ENCODE measurements at regions not wholly inside any gene's neighbourhood (a gene's known extent, or its start where the extent isn't known, plus 50 kb on each side); places are given as distances from the start of the nearest gene placed in this dataset.
"Not testable (repeated sequence)": the region's sequence is repeated elsewhere in the genome, so short reads cannot be mapped to it uniquely, and the experiment has no call there.

DNA sequence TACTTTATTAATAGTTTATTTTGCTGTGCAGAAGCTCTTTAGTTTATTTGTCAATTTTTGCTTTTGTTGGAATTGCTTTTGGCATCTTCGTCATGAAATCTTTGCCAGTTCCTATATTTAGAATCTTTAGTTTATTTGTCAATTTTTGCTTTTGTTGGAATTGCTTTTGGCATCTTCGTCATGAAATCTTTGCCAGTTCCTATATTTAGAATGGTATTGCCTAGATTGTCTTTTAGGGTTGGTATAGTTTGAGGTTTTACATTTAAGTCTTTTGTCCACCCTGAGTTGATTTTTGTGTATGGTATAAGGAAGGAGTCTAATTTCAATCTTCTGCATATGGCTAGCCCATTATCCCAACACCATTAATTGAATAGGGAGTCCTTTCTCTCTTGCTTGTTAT lies 93.9 kb upstream of the TCF21 start:
- DNase-seq (ENCODE audit: low spot score) = not testable (repeated sequence)

DNA sequence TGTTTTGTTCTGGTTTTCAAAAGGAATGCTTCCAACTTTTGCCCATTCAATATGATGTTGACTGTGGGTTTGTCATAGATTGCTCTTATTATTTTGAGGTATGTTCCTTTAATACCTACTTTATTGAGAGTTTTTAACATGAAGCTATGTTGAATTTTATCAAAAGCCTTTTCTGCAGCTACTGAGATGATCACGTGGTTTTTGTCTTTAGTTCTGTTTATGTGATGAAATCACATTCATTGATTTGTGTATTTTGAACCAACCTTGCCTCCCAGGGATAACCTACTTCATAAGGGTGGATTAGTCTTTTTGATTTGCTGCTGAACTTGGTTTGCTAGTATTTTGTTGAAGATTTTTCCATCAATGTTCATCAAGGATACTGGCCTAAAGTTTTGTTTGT lies 92.7 kb upstream of the TCF21 start:
- no peak for DNase-seq (ENCODE audit: low spot score)

DNA sequence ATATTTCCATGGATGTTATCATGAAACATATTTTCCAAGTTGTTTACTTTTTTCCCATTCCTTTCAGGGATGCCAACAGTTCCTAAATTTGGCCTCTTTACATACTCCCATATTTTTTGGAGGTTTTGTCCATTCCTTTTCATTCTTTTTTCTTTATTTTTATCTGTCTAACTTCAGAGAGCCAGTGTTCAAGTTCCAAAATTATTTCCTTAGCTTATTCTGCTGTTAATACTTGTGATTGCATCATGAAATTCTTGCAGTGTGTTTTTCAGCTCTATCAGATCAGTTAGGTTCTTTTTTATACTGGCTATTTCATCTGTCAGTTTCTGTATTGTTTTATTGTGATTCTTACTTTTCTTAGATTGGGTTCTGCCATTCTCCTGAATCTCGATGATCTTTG lies 89.9 kb upstream of the TCF21 start:
- DNase-seq (ENCODE audit: low spot score) = no peak

GRCh38 chr6:133802861-133803260 lies 86.1 kb upstream of the TCF21 start:
- no peak for DNase-seq (ENCODE audit: low spot score)

DNA sequence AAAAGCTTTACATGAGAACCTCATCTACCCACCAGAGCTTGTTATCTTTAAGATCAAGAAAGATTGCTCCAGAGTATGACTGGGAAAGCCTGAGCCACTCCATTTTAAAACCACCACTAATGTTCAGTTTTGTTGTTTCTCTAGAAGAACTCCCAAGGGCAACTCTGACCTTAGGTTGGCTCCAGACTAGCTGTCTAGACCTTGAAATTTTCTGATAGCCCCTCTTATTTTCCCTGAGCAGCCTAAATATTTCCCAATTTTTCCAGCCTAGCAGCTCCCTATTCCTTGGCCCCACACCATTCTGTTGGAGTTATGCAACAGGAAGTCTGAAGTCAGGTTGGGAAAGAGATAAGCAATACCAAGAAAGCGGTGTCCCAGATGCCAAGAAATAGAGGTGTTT lies 84.6 kb upstream of the TCF21 start:
- DNase-seq (ENCODE audit: low spot score) = no peak

- DNase-seq (ENCODE audit: low spot score) = no peak
Observed at GRCh38 chr6:133805876-133806275, 83.0 kb upstream of the TCF21 start.

DNA sequence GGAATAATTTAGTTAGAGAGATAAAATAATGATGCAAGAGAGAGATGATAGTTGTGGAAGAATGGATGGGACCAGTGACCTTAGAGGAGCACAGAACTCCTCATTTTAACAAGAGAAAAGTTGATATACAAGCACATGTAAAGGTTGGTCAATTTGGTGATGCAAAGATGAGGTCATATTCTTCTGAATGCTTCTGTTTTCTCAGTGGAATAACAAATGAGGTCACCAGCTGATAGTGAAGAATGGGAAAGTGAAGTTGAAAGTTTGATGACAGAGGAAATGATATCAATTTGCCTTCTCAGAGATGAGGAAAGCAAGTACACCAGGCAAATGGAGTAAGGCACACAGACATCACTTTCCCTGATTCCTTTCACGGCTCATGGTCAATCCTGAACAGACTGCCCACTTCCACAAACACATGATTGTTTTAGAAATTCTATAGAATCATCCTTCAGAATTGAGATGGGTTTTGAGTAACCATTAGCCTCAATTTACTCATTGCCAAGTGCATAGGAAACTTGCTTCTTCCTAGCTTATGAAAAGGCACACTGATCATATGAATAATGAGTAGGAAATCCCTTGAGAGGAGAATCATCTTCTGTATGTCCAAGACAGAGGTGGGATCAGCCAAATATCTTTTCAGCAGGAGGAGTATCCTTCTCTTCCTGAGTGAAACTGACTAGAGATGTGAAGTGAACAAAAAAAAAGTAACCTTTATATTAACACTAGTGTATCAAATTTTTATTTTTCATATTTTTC lies 82.4 kb upstream of the TCF21 start:
- no peak for DNase-seq (ENCODE audit: low spot score)

DNA sequence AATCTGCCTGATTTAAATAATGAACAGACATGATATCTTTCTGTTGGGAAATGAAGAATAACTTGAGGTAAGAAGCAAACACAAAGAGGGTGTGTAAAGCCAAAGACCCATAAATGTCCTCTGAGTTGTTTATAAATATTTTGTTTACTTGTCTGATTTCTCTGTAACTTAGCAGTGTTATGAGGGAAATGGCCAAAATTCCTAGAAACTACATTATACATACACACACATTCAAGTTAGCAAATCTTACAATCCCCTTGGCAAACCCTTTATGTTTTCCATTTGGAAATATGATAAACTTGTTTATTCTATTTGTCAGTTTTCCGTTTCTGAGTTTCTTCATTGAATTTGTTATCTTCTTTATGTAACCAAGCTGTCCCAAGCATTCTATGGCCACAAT lies 81.4 kb upstream of the TCF21 start:
- no peak for DNase-seq (ENCODE audit: low spot score)

GRCh38 chr6:133809406-133809805 lies 79.5 kb upstream of the TCF21 start:
- DNase-seq (ENCODE audit: low spot score) = no peak

GRCh38 chr6:133811557-133811956 lies 77.4 kb upstream of the TCF21 start:
- no peak for DNase-seq (ENCODE audit: low spot score)

DNA sequence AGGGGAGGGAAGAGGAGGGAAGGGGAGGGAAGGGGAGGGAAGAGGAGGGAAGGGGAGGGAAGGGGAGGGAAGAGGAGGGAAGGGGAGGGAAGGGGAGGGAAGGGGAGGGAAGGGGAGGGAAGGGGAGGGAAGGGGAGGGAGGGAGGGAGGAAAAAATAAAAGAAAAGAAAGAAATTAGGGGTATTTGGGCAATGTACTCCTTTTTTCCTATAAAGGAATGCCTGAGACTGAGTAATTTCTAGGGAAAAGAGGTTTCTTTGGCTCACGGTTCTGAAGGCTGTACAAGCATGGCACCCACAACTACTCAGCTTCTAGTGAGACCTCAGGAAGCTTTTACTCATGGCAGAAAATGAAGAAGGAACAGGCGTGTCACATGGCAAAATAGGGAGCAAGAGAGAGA lies 76.5 kb upstream of the TCF21 start:
- DNase-seq (ENCODE audit: low spot score) = not testable (repeated sequence)

GRCh38 chr6:133814238-133814637 lies 74.7 kb upstream of the TCF21 start:
- no peak for DNase-seq (ENCODE audit: low spot score)

DNA sequence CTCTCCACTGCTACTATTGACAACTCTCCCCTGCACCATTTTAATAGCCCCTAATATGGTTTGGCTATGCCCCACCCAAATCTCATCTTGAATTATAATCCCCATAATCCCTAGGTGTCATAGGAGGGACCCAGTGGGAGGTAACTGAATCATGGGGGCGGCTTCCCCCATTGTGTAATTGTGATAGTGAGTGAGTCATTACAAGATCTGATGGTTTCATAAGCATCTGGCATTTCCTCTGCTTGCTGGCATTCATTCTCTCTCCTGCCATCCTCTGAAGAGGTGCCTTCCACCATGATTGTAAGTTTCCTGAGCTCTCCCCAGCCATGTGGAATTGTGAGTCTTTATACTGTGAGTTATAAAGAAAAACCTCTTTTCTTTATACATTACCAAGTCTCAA lies 74.1 kb upstream of the TCF21 start:
- DNase-seq (ENCODE audit: low spot score) = peak; percentile 10

GRCh38 chr6:133815313-133815712 lies 73.6 kb upstream of the TCF21 start:
- no peak for DNase-seq (ENCODE audit: low spot score)

GRCh38 chr6:133816171-133816570 lies 72.7 kb upstream of the TCF21 start:
- DNase-seq (ENCODE audit: low spot score) = no peak

GRCh38 chr6:133817460-133818047 lies 71.4 kb upstream of the TCF21 start:
- no peak for DNase-seq (ENCODE audit: low spot score)

- no peak for DNase-seq (ENCODE audit: low spot score)
Observed at GRCh38 chr6:133818320-133818719, 70.6 kb upstream of the TCF21 start.

- DNase-seq (ENCODE audit: low spot score) = no peak
Observed at GRCh38 chr6:133820208-133820607, 68.7 kb upstream of the TCF21 start.

DNA sequence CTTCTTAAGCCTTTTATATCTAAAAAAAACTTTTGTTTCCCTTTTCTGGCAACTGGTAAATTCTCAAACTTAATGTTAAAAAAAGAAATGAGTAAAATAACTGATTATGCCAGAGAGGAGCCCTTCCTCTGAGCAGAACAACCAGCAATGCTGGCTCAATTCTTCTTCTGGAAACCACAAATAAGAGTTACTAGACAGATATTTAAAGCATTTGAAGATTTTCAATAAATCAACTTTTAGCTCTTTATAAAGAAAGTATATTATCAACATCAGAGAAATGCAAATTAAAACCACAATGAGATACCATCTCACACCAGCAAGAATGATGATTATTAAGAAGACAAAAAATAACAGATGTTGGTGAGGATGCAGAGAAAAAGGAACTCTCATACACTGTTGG lies 61.1 kb upstream of the TCF21 start:
- no peak for DNase-seq (ENCODE audit: low spot score)

GRCh38 chr6:133833949-133834359 lies 55.0 kb upstream of the TCF21 start:
- no peak for DNase-seq (ENCODE audit: low spot score)

DNA sequence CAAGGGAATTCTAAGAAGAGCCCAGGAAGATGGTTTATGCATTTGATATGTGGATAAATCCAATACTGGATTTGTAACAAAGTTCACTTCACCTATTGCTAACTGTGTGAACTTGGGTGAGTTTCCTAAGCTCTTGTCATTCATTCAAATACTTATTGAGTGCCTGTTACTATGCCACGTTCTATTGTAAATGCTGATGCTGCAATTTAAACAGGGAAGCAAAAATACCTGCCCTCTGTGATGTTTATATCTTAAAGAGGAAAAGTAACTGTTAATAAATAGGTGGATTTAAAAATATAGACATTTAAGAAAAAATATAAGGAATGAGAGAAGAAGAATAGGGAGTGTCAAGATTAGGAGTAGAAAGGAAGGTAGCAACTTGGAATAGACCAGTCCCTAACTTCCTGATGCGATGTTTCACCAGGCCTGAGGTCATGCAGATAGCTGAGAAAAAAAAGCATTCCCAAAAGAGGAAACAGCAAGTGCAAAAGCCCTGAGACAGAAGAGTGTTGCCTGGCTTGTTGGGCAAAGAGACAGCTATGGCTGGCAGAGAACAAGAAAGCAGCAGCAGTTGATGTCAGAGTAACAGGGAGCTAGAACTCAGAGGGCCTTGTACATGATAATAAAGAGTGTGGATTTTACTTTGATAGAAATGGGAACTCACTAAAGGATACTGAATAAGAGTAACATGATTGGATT lies 54.3 kb upstream of the TCF21 start:
- DNase-seq (ENCODE audit: low spot score) = no peak

DNA sequence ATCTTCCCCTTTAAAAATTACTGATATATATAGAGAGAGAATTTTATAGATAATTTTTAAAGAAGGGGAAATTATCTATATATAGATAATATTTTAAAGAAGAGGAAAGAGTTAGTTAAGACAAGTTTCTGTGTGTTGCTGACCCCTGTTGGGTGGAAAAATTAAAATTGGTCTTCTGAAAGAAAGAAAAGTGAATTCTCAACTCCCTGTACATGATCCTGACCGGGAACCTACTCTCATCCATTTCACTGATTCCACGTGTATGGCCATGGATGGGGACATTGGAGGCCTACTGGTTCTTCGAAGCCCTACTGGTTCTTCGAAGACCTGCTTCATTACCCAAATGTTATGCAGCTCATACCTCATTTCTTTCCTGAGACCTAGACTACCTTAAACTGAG lies 53.0 kb upstream of the TCF21 start:
- no peak for DNase-seq (ENCODE audit: low spot score)

DNA sequence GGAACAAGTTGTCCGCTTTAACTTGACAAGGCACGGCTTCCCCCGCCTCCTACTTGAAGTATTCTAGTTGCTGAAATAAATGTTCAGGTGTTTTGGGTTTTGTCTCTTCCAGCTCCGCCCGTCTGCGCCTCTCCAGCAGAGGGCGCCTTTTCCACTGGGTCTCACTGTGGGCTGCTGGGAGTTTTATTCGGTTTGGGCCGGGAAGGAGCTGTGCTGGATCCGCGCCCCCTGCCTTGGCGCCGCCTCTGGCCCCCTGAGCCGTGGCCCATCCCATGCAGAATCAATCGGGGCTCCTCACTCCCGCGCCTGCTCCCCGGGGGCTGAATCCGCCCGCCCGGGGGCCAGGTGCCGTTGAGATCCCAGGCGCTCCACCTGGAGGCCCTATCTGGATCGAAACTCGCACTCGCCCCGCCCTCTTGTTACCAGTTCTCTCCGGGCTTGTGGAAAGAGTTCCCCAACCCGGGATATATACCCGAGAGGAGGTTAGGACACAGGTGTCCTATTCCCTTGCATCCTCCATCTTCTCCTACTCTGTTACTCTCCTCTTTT lies 51.0 kb upstream of the TCF21 start:
- peak; percentile 15 for DNase-seq (ENCODE audit: low spot score)

All from putamen (tissue), 1 donor.